Colonic mucosa (tissue), 4 donors: ENCODE measurements at regions not wholly inside any gene's neighbourhood (a gene's known extent, or its start where the extent isn't known, plus 50 kb on each side); places are given as distances from the start of the nearest gene placed in this dataset.

Experiments
- DNase-seq: peaks from one replicate; pipeline ENCODE4 v3.0.0-alpha.2; 2020
- H3K27ac ChIP-seq: fragments of 200-600 bp; one replicate; pipeline ENCODE4 v1.8.0; 2021
- H3K27me3 ChIP-seq: fragments of 200-600 bp; one replicate; pipeline ENCODE4 v1.8.0; 2021
- H3K36me3 ChIP-seq: fragments of 200-600 bp; one replicate; pipeline ENCODE4 v1.8.0; 2021
- H3K4me1 ChIP-seq: fragments of 200-600 bp; one replicate; pipeline ENCODE4 v1.8.0; 2021; ENCODE audit warnings: mild to moderate bottlenecking
- H3K4me3 ChIP-seq: fragments of 200-600 bp; one replicate; pipeline ENCODE4 v1.8.0; 2021
- H3K9ac ChIP-seq, 2 donors: one replicate each; pipeline ENCODE4 v1.7.0; 2013; ENCODE audit warnings: control low read depth in 2 of 2, low read depth in 2 of 2, low read length in 2 of 2
- H3K9me3 ChIP-seq: fragments of 200-600 bp; one replicate; pipeline ENCODE4 v1.8.0; 2021
- intact Hi-C: fragments of 100-400 bp; cut with DNase I; formaldehyde crosslinking; loops from one replicate; pipeline ENCODE4 v1.14.1; 2022
- TF ChIP-seq, protein P1 (sequence below): fragments of 200-600 bp; IDR thresholded peaks from one replicate; pipeline ENCODE4 v1.8.0; 2022; ENCODE audit warnings: antibody characterized with exemption, mild to moderate bottlenecking
- donor health status: healthy.
- donor health status: DM: no; HTN: no; CAD: no.
- donor health status: DM: no; HTN: no; CAD: no.

DNA sequence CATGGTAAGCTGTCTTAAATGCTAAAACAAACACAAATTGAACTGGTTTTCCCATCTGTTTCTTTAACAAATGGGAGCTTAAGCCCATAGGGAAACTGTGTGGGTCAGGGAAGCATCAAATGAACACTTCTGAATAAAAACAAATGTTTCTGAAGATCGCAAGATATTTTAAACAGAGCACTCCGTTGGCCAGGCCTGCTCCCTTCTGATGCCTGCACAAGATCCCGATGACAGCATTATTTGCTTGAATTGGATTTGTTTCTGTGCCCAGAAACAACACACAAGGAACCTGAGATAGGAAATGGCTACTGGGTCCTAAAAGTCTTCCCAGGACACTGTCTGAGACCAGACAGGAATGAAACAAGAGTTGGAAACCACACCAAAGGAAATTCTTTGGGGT lies 425.8 kb upstream of the ZFHX3 start:
- Histone ChIP-seq H3K4me3 (no peak overlapping the region), H3K27me3 (no peaks in the 10 kb centered on the region), H3K27ac (no peak overlapping the region), H3K9ac (no peak overlapping the region), H3K4me1 (no peaks in the 10 kb centered on the region), H3K36me3 (no peaks in the 10 kb centered on the region), H3K9me3 (no peaks in the 10 kb centered on the region)
- no peak for DNase-seq
- TF ChIP-seq, protein P1, sequence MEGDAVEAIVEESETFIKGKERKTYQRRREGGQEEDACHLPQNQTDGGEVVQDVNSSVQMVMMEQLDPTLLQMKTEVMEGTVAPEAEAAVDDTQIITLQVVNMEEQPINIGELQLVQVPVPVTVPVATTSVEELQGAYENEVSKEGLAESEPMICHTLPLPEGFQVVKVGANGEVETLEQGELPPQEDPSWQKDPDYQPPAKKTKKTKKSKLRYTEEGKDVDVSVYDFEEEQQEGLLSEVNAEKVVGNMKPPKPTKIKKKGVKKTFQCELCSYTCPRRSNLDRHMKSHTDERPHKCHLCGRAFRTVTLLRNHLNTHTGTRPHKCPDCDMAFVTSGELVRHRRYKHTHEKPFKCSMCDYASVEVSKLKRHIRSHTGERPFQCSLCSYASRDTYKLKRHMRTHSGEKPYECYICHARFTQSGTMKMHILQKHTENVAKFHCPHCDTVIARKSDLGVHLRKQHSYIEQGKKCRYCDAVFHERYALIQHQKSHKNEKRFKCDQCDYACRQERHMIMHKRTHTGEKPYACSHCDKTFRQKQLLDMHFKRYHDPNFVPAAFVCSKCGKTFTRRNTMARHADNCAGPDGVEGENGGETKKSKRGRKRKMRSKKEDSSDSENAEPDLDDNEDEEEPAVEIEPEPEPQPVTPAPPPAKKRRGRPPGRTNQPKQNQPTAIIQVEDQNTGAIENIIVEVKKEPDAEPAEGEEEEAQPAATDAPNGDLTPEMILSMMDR = no peak
- intact Hi-C loops = no loop called here

DNA sequence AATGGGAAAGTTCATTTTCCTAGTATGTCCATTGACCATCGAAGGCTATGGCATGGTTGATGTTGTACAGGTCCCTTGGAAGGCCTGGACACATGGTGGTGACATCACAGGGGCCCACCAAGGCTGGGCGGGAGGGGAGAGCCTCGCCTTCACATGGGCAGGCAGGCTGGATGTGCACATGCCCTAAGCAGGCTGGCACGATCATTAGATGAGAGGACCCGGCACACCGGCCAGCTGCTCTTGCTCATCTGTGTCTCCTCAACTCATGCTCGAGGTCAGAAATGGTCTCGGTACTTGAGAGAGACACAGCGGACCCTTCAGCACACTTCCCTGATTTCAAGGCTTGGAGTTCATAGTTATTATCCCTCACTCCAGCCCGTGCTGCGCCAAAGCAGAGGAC lies 416.9 kb upstream of the ZFHX3 start:
- Histone ChIP-seq H3K4me1 (no peaks in the 10 kb centered on the region), H3K9me3 (no peaks in the 10 kb centered on the region), H3K27me3 (no peaks in the 10 kb centered on the region), H3K36me3 (no peaks in the 10 kb centered on the region), H3K4me3 (no peak overlapping the region), H3K27ac (no peak overlapping the region), H3K9ac (no peak overlapping the region)
- no peak for DNase-seq
- TF ChIP-seq, protein P1 = no peak
- intact Hi-C loops = no loop called here

DNA sequence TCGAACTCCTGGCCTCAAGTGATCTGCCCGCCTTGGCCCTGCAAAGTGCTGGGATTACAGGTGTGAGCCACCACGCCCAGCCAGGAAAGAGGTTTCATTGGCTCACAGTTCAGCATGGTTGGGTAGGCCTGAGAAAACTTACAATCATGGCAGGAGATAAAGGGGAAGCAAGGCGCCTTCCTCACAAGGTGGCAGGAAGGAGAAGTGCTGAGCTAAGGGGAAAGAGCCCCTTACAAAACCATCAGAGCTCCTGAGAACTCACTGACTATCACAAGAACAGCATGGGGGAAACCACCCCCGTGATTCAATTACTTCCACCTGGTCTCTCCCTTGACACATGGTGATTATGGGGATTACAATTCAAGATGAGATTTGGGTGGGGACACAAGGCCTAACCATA lies 411.7 kb upstream of the ZFHX3 start:
- Histone ChIP-seq H3K9me3 (no peaks in the 10 kb centered on the region), H3K9ac (no peak overlapping the region), H3K27ac (no peak overlapping the region), H3K4me3 (no peak overlapping the region), H3K27me3 (no peaks in the 10 kb centered on the region), H3K36me3 (no peaks in the 10 kb centered on the region), H3K4me1 (no peaks in the 10 kb centered on the region)
- TF ChIP-seq, protein P1 = no peak
- intact Hi-C loops = no loop called here
- no peak for DNase-seq

DNA sequence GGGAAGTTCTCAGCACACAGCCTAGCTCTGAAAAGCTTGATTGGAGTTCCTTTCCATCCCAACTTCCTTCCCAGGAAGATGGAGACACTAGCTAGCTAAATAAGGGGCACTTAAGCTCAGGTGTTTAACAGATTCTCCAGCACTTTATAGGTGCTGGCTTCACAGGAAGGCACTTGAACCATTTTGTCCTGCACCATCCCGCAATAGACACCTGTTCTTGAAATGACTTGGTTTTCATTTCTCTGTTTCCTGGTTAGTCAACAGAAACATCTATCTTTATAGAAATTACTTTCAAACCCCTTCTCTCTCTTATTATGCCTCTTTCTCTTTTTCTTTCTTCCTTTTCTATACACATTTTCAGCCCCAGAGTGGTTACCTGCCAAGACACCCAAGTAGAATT lies 409.9 kb upstream of the ZFHX3 start:
- intact Hi-C loops = no loop called here
- Histone ChIP-seq H3K9me3 (no peaks in the 10 kb centered on the region), H3K27me3 (no peaks in the 10 kb centered on the region), H3K9ac (no peak overlapping the region), H3K4me1 (no peaks in the 10 kb centered on the region), H3K27ac (no peak overlapping the region), H3K4me3 (no peak overlapping the region), H3K36me3 (no peaks in the 10 kb centered on the region)
- DNase-seq = no peak
- TF ChIP-seq, protein P1 = no peak

DNA sequence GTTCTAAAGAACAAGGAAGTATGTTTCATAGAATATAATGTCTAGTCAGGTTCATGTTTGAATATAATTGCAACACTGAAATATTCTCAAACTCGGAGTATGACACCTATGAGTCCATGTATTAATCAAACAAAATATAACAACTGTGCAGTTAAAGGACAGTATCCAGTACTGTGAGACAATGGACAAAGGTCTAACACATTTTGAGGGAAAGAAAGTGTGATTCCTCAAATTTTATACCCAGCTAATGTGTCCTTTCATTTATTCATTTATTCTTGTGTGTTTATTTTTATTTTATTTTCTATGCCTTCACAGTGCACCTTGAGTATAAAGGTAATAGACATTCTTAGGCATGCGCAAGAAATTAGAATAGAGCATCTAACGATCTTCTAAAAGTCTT lies 401.0 kb upstream of the ZFHX3 start:
- no peaks in the 10 kb centered on the region for H3K9me3 ChIP-seq
- H3K4me1 ChIP-seq = no peaks in the 10 kb centered on the region
- no peak for DNase-seq
- TF ChIP-seq, protein P1 = no peak
- no peak overlapping the region for H3K27ac ChIP-seq
- H3K27me3 ChIP-seq = no peaks in the 10 kb centered on the region
- H3K9ac ChIP-seq = no peak overlapping the region
- no peak overlapping the region for H3K4me3 ChIP-seq
- intact Hi-C loops = no loop called here
- no peaks in the 10 kb centered on the region for H3K36me3 ChIP-seq

DNA sequence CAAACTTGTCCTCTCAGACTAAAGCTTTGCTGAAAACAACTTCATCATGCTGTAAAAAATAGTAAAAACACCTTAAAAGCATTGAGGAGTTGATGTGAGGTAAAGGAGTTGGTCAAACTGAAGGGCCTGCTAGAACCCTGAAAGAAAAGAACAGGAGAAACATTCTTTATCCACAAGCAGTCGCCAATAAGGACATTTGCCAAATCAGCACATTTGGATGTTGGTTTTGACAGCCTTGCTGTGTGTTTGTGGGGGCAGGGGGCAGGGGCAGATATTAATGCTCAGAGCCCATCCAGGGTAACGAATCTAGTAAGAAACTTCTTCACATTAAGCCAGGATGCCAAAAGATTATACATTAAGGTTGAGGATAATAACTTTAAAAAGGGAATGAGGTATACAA lies 399.9 kb upstream of the ZFHX3 start:
- H3K4me3 ChIP-seq = no peak overlapping the region
- H3K9ac ChIP-seq = no peak overlapping the region
- no peaks in the 10 kb centered on the region for H3K27me3 ChIP-seq
- no peak for DNase-seq
- TF ChIP-seq, protein P1 = no peak
- no peaks in the 10 kb centered on the region for H3K9me3 ChIP-seq
- H3K27ac ChIP-seq = no peak overlapping the region
- intact Hi-C loops = no loop called here
- no peaks in the 10 kb centered on the region for H3K36me3 ChIP-seq
- H3K4me1 ChIP-seq = no peaks in the 10 kb centered on the region
